DOHH2 (cell line): ENCODE measurements at regions not wholly inside any gene's neighbourhood (a gene's known extent, or its start where the extent isn't known, plus 50 kb on each side); places are given as distances from the start of the nearest gene placed in this dataset.

ENCODE experiments used
- H3F3A ChIP-seq: fragments of 200-600 bp; sonication (generic), shearing (Covaris generic); 2 replicates; pipeline ENCODE4 v1.6.0; 2016; ENCODE audit warnings: antibody characterized with exemption, mild to moderate bottlenecking; ENCODE audit not compliant: control insufficient read depth, insufficient read depth
- H3K27ac ChIP-seq: fragments of 200-600 bp; sonication (generic); 2 replicates; pipeline ENCODE4 v1.5.1; 2014; ENCODE audit warnings: low read depth, mild to moderate bottlenecking, low read length, moderate library complexity
- H3K27me3 ChIP-seq: fragments of 200-600 bp; sonication (generic); 2 replicates; pipeline ENCODE4 v1.6.1; 2014; ENCODE audit warnings: mild to moderate bottlenecking, low read length, mixed read lengths; ENCODE audit not compliant: control insufficient read depth
- H3K36me3 ChIP-seq: fragments of 200-600 bp; sonication (generic); 2 replicates; pipeline ENCODE4 v1.6.1; 2014; ENCODE audit warnings: mild to moderate bottlenecking, low read length, moderate library complexity, mixed read lengths; ENCODE audit not compliant: control insufficient read depth
- H3K4me1 ChIP-seq: fragments of 200-600 bp; sonication (generic); 2 replicates; pipeline ENCODE4 v1.6.1; 2014; ENCODE audit warnings: mild to moderate bottlenecking, low read length, mixed read lengths; ENCODE audit not compliant: control insufficient read depth
- H3K4me2 ChIP-seq: fragments of 200-600 bp; sonication (generic); 2 replicates; pipeline ENCODE4 v1.6.0; 2014; ENCODE audit warnings: mild to moderate bottlenecking, low read length, moderate library complexity
- H3K4me3 ChIP-seq: fragments of 200-600 bp; sonication (generic); 2 replicates; pipeline ENCODE4 v1.5.1; 2014; ENCODE audit warnings: mild to moderate bottlenecking, low read length, mixed read lengths
- H3K79me2 ChIP-seq: fragments of 200-600 bp; sonication (generic); 2 replicates; pipeline ENCODE4 v1.6.1; 2014; ENCODE audit warnings: mild to moderate bottlenecking, low read length, mixed read lengths; ENCODE audit not compliant: control insufficient read depth
- H3K9me2 ChIP-seq: fragments of 200-600 bp; sonication (generic); replicated peaks from 2 replicates; pipeline ENCODE4 v1.6.1; 2014; ENCODE audit warnings: mild to moderate bottlenecking, low read length, mixed read lengths; ENCODE audit not compliant: control insufficient read depth
- H3K9me3 ChIP-seq: fragments of 200-600 bp; sonication (generic); 2 replicates; pipeline ENCODE4 v1.6.1; 2014; ENCODE audit warnings: antibody characterized with exemption, low read length, mixed read lengths; ENCODE audit not compliant: control insufficient read depth, insufficient read depth
- H4K20me1 ChIP-seq: fragments of 200-600 bp; sonication (generic); 2 replicates; pipeline ENCODE4 v1.6.0; 2014; ENCODE audit warnings: low read depth, mild to moderate bottlenecking, antibody characterized with exemption, low read length, moderate library complexity; ENCODE audit not compliant: control insufficient read depth, insufficient read depth
- EZH2phosphoT487 ChIP-seq: fragments of 200-600 bp; sonication (generic); IDR thresholded peaks from 2 replicates; pipeline ENCODE4 v1.6.1; 2017; ENCODE audit warnings: borderline replicate concordance, mild to moderate bottlenecking, antibody characterized with exemption, low read length, moderate library complexity, mixed read lengths
- TF ChIP-seq, protein P1 (sequence below): fragments of 200-600 bp; sonication (generic); IDR thresholded peaks from one replicate; pipeline ENCODE4 v1.5.1; 2014; ENCODE audit warnings: antibody characterized with exemption, mild to moderate bottlenecking, low read depth, low read length; ENCODE audit not compliant: poor library complexity, severe bottlenecking

DNA sequence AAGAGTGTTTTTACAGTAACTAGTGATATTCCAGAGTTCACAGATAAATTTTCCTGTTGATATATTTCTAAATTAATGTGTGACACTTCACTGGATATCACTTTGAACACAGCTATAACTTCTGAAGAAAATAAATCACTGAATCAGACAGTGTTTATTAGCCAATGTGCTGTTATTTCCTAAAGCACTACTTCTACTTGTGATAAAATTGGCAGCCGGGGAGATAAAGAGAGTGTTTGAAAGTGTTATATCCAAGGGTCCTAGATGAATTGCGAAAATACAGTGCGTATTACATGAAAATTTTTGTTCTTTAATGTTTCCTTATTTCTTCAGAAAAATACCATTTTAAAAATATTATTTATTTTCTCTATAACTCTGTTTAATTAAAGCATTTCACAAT is 417.5 kb upstream of the ARGLU1 start:
- H3K9me2 ChIP-seq = no peaks in the 10 kb centered on the region
- no peak overlapping the region for H3K4me3 ChIP-seq
- no peaks in the 10 kb centered on the region for H4K20me1 ChIP-seq
- peaks cover 2% of the 10 kb centered on the region; the same call in 1 of the 2 replicates for H3K9me3 ChIP-seq
- H3K79me2 ChIP-seq = no peaks in the 10 kb centered on the region
- peaks cover 13% of the 10 kb centered on the region for H3K4me1 ChIP-seq
- no peaks in the 10 kb centered on the region for H3K36me3 ChIP-seq
- H3K4me2 ChIP-seq = no peak overlapping the region
- H3K27me3 ChIP-seq = no peaks in the 10 kb centered on the region
- H3K27ac ChIP-seq = no peak overlapping the region
- no peaks in the 10 kb centered on the region for H3F3A ChIP-seq
- TF ChIP-seq EZH2phosphoT487 = no peak
- TF ChIP-seq, protein P1, sequence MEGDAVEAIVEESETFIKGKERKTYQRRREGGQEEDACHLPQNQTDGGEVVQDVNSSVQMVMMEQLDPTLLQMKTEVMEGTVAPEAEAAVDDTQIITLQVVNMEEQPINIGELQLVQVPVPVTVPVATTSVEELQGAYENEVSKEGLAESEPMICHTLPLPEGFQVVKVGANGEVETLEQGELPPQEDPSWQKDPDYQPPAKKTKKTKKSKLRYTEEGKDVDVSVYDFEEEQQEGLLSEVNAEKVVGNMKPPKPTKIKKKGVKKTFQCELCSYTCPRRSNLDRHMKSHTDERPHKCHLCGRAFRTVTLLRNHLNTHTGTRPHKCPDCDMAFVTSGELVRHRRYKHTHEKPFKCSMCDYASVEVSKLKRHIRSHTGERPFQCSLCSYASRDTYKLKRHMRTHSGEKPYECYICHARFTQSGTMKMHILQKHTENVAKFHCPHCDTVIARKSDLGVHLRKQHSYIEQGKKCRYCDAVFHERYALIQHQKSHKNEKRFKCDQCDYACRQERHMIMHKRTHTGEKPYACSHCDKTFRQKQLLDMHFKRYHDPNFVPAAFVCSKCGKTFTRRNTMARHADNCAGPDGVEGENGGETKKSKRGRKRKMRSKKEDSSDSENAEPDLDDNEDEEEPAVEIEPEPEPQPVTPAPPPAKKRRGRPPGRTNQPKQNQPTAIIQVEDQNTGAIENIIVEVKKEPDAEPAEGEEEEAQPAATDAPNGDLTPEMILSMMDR = no peak

DNA sequence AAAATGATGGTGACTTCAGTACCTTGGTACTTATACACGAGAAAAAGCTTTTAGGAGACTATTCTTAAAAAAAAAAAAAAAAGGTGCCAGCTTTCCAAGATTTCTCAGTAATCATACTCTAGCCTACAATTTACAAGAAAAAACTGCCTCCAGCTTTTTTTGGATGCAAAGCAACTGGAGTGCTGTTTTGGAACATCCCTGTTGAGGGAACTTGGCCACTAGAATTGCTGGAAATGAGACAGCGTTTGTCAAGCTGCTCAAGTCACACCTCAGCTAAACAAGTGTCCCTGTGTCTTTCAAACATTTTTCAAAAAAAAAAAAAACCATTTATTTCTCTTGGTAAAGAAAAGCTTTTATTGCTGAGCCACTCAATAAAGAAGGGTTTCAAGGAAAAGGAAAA is 413.1 kb upstream of the ARGLU1 start:
- TF ChIP-seq, protein P1 = no peak
- no peak for TF ChIP-seq EZH2phosphoT487
- no peaks in the 10 kb centered on the region for H3K27me3 ChIP-seq
- no peak overlapping the region for H3K4me3 ChIP-seq
- H4K20me1 ChIP-seq = no peaks in the 10 kb centered on the region
- H3K9me3 ChIP-seq = no peaks in the 10 kb centered on the region
- no peaks in the 10 kb centered on the region for H3K4me1 ChIP-seq
- H3K27ac ChIP-seq = no peak overlapping the region
- no peaks in the 10 kb centered on the region for H3K79me2 ChIP-seq
- no peaks in the 10 kb centered on the region for H3F3A ChIP-seq
- no peaks in the 10 kb centered on the region for H3K9me2 ChIP-seq
- H3K36me3 ChIP-seq = no peaks in the 10 kb centered on the region
- H3K4me2 ChIP-seq = no peak overlapping the region

DNA sequence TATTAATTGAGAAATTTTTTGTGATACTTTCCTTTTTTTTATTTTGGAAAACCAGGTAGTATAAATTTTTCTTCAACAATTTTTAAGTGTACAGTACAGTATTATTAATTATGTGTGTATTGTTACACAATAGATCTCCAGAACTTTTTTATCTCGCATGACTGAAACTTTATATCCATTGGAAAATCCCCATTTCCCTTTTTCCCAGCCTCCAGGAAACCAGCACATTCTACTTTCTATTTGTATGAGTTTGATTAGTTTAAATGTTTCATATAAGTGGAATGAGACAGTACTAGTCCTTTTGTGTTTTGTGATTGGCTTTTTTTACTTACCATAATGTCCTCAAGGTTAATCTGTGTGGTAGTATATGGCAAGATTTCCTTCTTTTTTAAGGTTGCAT is 399.5 kb upstream of the ARGLU1 start:
- no peak for TF ChIP-seq EZH2phosphoT487
- TF ChIP-seq, protein P1 = no peak
- no peaks in the 10 kb centered on the region for H3K27me3 ChIP-seq
- H4K20me1 ChIP-seq = no peaks in the 10 kb centered on the region
- H3K4me3 ChIP-seq = no peak overlapping the region
- H3K4me2 ChIP-seq = no peak overlapping the region
- no peaks in the 10 kb centered on the region for H3K36me3 ChIP-seq
- no peak overlapping the region for H3K27ac ChIP-seq
- no peaks in the 10 kb centered on the region for H3K79me2 ChIP-seq
- H3K9me2 ChIP-seq = no peaks in the 10 kb centered on the region
- H3K9me3 ChIP-seq = no peaks in the 10 kb centered on the region
- peaks cover 15% of the 10 kb centered on the region for H3K4me1 ChIP-seq
- H3F3A ChIP-seq = no peaks in the 10 kb centered on the region

DNA sequence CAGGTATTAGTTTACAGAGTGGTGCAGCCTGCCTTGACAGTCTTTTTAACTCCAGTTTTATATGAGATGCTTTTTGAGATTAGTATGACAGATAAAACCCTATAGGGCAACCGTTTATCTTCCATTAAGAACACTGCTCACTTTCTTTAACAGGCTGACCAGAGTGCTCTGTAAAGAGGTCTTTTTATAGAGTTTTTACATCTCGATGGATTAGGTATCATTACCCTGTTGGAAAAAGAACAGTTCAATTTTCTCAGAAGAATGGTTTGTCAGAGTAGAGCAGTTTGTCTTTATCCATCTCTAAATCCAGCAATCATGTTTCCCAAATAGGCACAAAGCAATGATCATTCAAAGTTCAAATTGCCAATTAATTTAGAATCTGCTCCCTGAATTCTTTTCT is 395.2 kb upstream of the ARGLU1 start:
- Histone ChIP-seq H3K79me2 (no peaks in the 10 kb centered on the region), H3K27ac (no peak overlapping the region), H3F3A (no peaks in the 10 kb centered on the region), H3K36me3 (no peaks in the 10 kb centered on the region), H3K4me1 (peaks cover 9% of the 10 kb centered on the region), H3K4me2 (no peak overlapping the region), H3K9me2 (no peaks in the 10 kb centered on the region; the same call in 1 of the 2 replicates), H4K20me1 (no peaks in the 10 kb centered on the region), H3K27me3 (no peaks in the 10 kb centered on the region), H3K9me3 (no peaks in the 10 kb centered on the region), H3K4me3 (no peak overlapping the region)
- TF ChIP-seq, protein P1 = no peak
- TF ChIP-seq EZH2phosphoT487 = no peak
